GM23248 (cell line): ENCODE measurements at regions not wholly inside any gene's neighbourhood (a gene's known extent, or its start where the extent isn't known, plus 50 kb on each side); places are given as distances from the start of the nearest gene placed in this dataset.
A peak's percentile ranks its signal among the peaks of the same experiment; 100 is the strongest.

Experiments used
- DNase-seq: peaks from one replicate; pipeline ENCODE4 v3.0.0-alpha.2; 2015
- H2AFZ ChIP-seq: fragments of 200-600 bp; sonication (generic); 2 replicates; pipeline ENCODE4 v1.6.1; 2016; ENCODE audit warnings: antibody characterized with exemption
- H3F3A ChIP-seq: fragments of 200-600 bp; sonication (generic); 2 replicates; pipeline ENCODE4 v1.6.1; 2016; ENCODE audit warnings: mild to moderate bottlenecking, antibody characterized with exemption, mixed run types; ENCODE audit not compliant: insufficient read depth
- H3K27ac ChIP-seq: fragments of 200-600 bp; sonication (generic); 2 replicates; pipeline ENCODE4 v1.5.1; 2016; ENCODE audit warnings: mild to moderate bottlenecking
- H3K27me3 ChIP-seq: fragments of 200-600 bp; sonication (generic); replicated peaks from 2 replicates; pipeline ENCODE4 v1.6.1; 2016; ENCODE audit warnings: mild to moderate bottlenecking; ENCODE audit not compliant: insufficient read depth
- H3K36me3 ChIP-seq: fragments of 200-600 bp; sonication (generic); 2 replicates; pipeline ENCODE4 v1.6.1; 2016; ENCODE audit warnings: low read depth, mild to moderate bottlenecking
- H3K4me1 ChIP-seq: fragments of 200-600 bp; sonication (generic); 2 replicates; pipeline ENCODE4 v1.6.1; 2016; ENCODE audit warnings: mild to moderate bottlenecking; ENCODE audit not compliant: insufficient read depth
- H3K4me2 ChIP-seq: fragments of 200-600 bp; sonication (generic); one replicate; pipeline ENCODE4 v1.6.1; 2016; ENCODE audit warnings: mild to moderate bottlenecking; ENCODE audit not compliant: unreplicated experiment
- H3K4me3 ChIP-seq: fragments of 200-600 bp; sonication (generic); 2 replicates; pipeline ENCODE4 v1.5.1; 2016; ENCODE audit warnings: mild to moderate bottlenecking
- H3K79me2 ChIP-seq: fragments of 200-600 bp; sonication (generic); 2 replicates; pipeline ENCODE4 v1.6.1; 2016; ENCODE audit warnings: mild to moderate bottlenecking; ENCODE audit not compliant: insufficient read depth
- H3K9ac ChIP-seq: fragments of 200-600 bp; sonication (generic); 2 replicates; pipeline ENCODE4 v1.6.1; 2016; ENCODE audit warnings: mild to moderate bottlenecking
- H3K9me2 ChIP-seq: fragments of 200-600 bp; sonication (generic); 2 replicates; pipeline ENCODE4 v1.6.1; 2016; ENCODE audit warnings: mixed run types, mild to moderate bottlenecking, moderate library complexity; ENCODE audit not compliant: insufficient read depth
- H3K9me3 ChIP-seq: fragments of 200-600 bp; sonication (generic); one replicate; pipeline ENCODE4 v1.6.1; 2017; ENCODE audit warnings: low read depth
- H4K20me1 ChIP-seq: fragments of 200-600 bp; sonication (generic); 2 replicates; pipeline ENCODE4 v1.6.0; 2016; ENCODE audit not compliant: insufficient read depth
- EZH2 ChIP-seq: fragments of 200-600 bp; sonication (generic); IDR thresholded peaks from 2 replicates; pipeline ENCODE4 v1.6.1; 2018; ENCODE audit warnings: antibody characterized with exemption, mild to moderate bottlenecking; ENCODE audit not compliant: insufficient read depth, poor library complexity, severe bottlenecking
- EZH2phosphoT487 ChIP-seq: fragments of 200-600 bp; sonication (generic); IDR thresholded peaks from 2 replicates; pipeline ENCODE4 v1.6.1; 2018; ENCODE audit warnings: antibody characterized with exemption, moderate library complexity, mild to moderate bottlenecking, low read depth; ENCODE audit not compliant: insufficient read depth
- WGBS, 2 experiments: methylation state at CpG; one replicate each; pipeline ENCODE4 v1.1.6; 2015 to 2017; ENCODE audit warnings: low lambda C conversion rate in 2 of 2, low coverage in 1 of 2; ENCODE audit errors: missing lambda C conversion rate in 2 of 2; 5-methylcytosine and 5-hydroxymethylcytosine counted together
- in situ Hi-C: fragments of 300-500 bp; cut with MboI; formaldehyde crosslinking; loops from 2 replicates; pipeline ENCODE4 v1.15.0; 2020

DNA sequence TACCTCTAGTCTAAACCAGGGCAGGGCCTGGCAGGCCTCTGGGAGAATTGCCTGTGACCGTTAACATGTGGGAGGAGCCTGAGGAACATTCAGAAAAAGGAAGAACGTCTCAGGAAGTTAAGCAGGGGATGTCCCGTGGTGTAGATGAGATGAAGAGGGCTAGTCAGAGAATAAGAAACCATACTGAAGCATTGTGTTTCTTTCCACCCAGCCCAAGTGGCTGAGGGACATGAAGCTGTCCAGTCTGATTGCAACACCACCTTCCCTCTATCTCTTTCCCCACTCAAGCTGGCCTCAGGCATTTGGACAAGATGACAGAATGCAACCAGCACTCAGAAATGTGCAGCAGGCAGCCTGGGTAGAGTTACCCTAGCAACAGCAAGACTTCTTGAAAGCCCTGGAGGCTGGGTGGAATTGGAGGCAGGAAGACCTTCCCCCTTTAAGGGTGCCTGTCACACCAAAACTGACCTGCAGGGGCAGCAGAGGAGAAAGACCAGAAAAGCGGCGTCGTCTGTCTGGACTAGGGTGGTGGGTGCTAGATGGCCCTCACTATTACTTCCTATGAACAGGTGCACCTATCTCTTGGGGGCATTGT, 186.1 kb downstream of the UNC5CL start:
- peaks cover 2% of the 10 kb centered on the region; the same call in 1 of the 2 replicates for H3F3A ChIP-seq
- 11 to 14% methylated on average over 6 of the region's 6 CpGs for WGBS, 2 experiments
- no peaks in the 10 kb centered on the region for H3K9me3 ChIP-seq
- DNase-seq = peak; percentile 31
- no peaks in the 10 kb centered on the region for H3K36me3 ChIP-seq
- no peak overlapping the region for H3K27ac ChIP-seq
- 0 out of 2 replicates have a peak, but pooled peaks cover under 1% of the 10 kb centered on the region for H3K4me1 ChIP-seq
- no peak overlapping the region for H3K4me2 ChIP-seq
- in situ Hi-C loops = no loop called here
- no peaks in the 10 kb centered on the region for H3K9me2 ChIP-seq
- no peaks in the 10 kb centered on the region for H3K27me3 ChIP-seq
- TF ChIP-seq EZH2phosphoT487 = no peak
- no peak for TF ChIP-seq EZH2
- H4K20me1 ChIP-seq = no peaks in the 10 kb centered on the region
- H3K9ac ChIP-seq = no peak overlapping the region
- no peaks in the 10 kb centered on the region for H3K79me2 ChIP-seq
- H3K4me3 ChIP-seq = no peak overlapping the region
- H2AFZ ChIP-seq = no peak overlapping the region

DNA sequence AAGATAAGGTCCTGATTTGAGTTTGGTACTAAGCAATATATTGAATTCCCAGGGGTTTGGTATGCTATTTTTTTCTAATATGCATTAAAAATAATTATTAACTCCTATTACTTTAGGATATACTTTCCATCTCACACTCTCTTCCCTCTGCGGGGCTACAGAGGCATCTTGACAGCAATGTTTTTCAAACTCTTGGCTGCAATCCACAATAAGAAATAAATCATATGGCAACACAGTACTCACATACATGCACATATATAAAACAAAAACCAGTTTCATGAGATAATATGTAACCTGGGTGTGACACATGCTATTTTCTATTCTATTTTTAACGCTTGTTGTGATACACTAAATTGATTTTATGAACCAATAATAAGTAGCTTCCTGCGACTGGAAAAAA, 189.5 kb downstream of the UNC5CL start:
- Histone ChIP-seq H4K20me1 (no peaks in the 10 kb centered on the region), H3K9me2 (no peaks in the 10 kb centered on the region), H3K36me3 (no peaks in the 10 kb centered on the region), H3K9me3 (no peaks in the 10 kb centered on the region), H3K4me2 (no peak overlapping the region), H3F3A (peaks cover 8% of the 10 kb centered on the region; the same call in 1 of the 2 replicates), H2AFZ (no peak overlapping the region), H3K4me3 (no peak overlapping the region), H3K27me3 (no peaks in the 10 kb centered on the region), H3K27ac (no peak overlapping the region), H3K4me1 (0 out of 2 replicates have a peak, but pooled peaks cover 3% of the 10 kb centered on the region), H3K79me2 (no peaks in the 10 kb centered on the region), H3K9ac (no peak overlapping the region)
- WGBS, 2 experiments = 47 to 49% methylated on average over 3 of the region's 3 CpGs
- DNase-seq = no peak
- in situ Hi-C loops = loop anchor here (25.0 kb wide), 2 partner anchors 862 to 1487 kb away; no protein-coding TSS in a partner anchor
- TF ChIP-seq EZH2 = no peak
- no peak for TF ChIP-seq EZH2phosphoT487

DNA sequence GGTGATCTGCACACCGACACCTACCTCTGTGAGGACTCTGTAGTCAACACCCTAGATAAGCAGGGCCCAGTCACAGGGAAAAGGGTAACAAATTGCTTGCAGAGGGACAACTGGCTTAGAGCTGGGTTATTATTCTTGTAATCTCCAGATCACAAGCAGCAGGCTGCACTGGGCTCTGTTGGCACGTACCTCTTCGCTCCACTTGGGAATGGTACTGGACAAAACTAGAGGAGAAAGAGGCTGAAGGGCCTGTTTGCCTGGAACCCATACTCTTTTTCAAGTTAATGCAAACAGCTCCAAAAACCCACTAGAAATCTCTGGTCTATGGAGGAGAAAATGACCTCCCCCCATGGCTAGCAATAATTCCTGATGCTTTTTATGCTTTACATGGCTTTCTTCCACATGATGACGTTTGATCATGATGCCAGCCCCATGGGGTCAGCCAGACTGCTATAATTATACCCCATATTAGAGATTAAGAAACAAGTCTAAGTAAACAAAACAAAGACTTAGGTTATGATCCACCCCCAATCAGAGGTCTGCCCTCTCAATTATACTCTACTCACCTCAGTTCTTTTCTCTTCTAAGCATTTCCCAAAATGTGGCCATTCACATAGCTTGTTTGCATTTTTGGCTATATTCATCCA, 190.0 kb downstream of the UNC5CL start:
- H3K4me1 ChIP-seq = 0 out of 2 replicates have a peak, but pooled peaks cover 3% of the 10 kb centered on the region
- no peak overlapping the region for H3K9ac ChIP-seq
- H2AFZ ChIP-seq = no peak overlapping the region
- H3K27ac ChIP-seq = no peak overlapping the region
- no peaks in the 10 kb centered on the region for H3K79me2 ChIP-seq
- H3K27me3 ChIP-seq = no peaks in the 10 kb centered on the region
- H3F3A ChIP-seq = peaks cover 8% of the 10 kb centered on the region; the same call in 1 of the 2 replicates
- in situ Hi-C loops = loop anchor here (25.0 kb wide), 2 partner anchors 862 to 1487 kb away; no protein-coding TSS in a partner anchor
- H3K9me3 ChIP-seq = no peaks in the 10 kb centered on the region
- no peak for DNase-seq
- H3K4me3 ChIP-seq = no peak overlapping the region
- H3K4me2 ChIP-seq = no peak overlapping the region
- no peaks in the 10 kb centered on the region for H4K20me1 ChIP-seq
- H3K9me2 ChIP-seq = no peaks in the 10 kb centered on the region
- no peaks in the 10 kb centered on the region for H3K36me3 ChIP-seq
- TF ChIP-seq EZH2 = no peak
- no peak for TF ChIP-seq EZH2phosphoT487
- WGBS, 2 experiments = 70 to 76% methylated on average over 4 of the region's 4 CpGs

DNA sequence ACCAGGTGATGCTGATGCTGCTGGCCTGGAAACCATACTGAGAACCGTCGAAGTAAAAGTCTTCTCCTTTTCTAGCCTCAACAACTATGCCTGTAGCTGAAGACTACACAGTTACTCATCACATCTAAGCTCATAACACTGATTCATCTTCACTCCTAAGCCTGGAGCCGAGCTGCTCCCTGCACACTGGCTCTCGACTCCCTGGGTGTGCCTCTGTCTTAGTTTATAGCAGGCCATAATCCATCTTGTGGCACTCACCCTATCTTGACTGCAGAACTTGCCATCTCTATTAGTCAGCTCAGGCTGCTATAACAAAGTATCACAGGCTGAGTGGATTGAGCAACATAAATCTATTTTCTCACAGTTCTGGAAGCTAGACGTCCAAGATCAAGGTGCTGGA, 191.0 kb downstream of the UNC5CL start:
- H3K4me2 ChIP-seq = no peak overlapping the region
- H3F3A ChIP-seq = peaks cover 8% of the 10 kb centered on the region; the same call in 1 of the 2 replicates
- H3K4me1 ChIP-seq = 0 out of 2 replicates have a peak, but pooled peaks cover 3% of the 10 kb centered on the region
- in situ Hi-C loops = loop anchor here (25.0 kb wide), 2 partner anchors 861 to 1486 kb away; no protein-coding TSS in a partner anchor
- no peak overlapping the region for H2AFZ ChIP-seq
- no peaks in the 10 kb centered on the region for H3K9me3 ChIP-seq
- no peaks in the 10 kb centered on the region for H3K36me3 ChIP-seq
- H3K4me3 ChIP-seq = no peak overlapping the region
- H3K9me2 ChIP-seq = no peaks in the 10 kb centered on the region
- peaks cover 6% of the 10 kb centered on the region; the same call in 1 of the 2 replicates for H3K27me3 ChIP-seq
- no peak overlapping the region for H3K27ac ChIP-seq
- no peaks in the 10 kb centered on the region for H4K20me1 ChIP-seq
- H3K79me2 ChIP-seq = no peaks in the 10 kb centered on the region
- DNase-seq = peak; percentile 80
- TF ChIP-seq EZH2 = no peak
- no peak for TF ChIP-seq EZH2phosphoT487
- H3K9ac ChIP-seq = no peak overlapping the region
- WGBS, 2 experiments = 24% methylated on average over 5 of the region's 5 CpGs
